HG02852 (cell line): ENCODE measurements at regions not wholly inside any gene's neighbourhood (a gene's known extent, or its start where the extent isn't known, plus 50 kb on each side); places are given as distances from the start of the nearest gene placed in this dataset.
A peak's percentile ranks its signal among the peaks of the same experiment; 100 is the strongest.

ENCODE experiments used
- ATAC-seq: cut with Tn5 transposase; IDR thresholded peaks from one replicate; pipeline ENCODE4 v1.9.1; 2021; ENCODE audit warnings: mild to moderate bottlenecking, moderate library complexity; ENCODE audit not compliant: unreplicated experiment

DNA sequence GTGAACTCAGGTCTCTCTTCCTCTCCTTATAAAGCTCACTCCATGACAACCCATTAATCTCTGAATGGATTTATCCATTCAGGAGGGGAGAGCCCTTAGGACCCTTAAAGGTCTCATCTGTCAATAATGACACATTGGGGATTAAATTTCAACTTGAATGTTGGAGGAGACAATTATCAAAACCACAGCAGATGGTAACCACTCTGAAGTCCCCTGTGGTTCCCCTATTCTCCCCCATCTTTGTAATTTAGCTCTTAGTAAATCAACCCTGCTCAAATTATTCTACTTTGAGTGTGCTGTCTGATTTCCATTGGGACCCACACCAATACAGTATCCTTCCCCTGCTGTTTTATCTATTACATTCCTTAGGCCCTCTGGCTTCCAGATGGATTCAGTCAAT, 72.0 kb upstream of the RAI14 start:
- no peak for ATAC-seq

GRCh38 chr5:34585601-34586104, 70.5 kb upstream of the RAI14 start:
- no peak for ATAC-seq

GRCh38 chr5:34586117-34586885, 69.8 kb upstream of the RAI14 start:
- no peak for ATAC-seq

DNA sequence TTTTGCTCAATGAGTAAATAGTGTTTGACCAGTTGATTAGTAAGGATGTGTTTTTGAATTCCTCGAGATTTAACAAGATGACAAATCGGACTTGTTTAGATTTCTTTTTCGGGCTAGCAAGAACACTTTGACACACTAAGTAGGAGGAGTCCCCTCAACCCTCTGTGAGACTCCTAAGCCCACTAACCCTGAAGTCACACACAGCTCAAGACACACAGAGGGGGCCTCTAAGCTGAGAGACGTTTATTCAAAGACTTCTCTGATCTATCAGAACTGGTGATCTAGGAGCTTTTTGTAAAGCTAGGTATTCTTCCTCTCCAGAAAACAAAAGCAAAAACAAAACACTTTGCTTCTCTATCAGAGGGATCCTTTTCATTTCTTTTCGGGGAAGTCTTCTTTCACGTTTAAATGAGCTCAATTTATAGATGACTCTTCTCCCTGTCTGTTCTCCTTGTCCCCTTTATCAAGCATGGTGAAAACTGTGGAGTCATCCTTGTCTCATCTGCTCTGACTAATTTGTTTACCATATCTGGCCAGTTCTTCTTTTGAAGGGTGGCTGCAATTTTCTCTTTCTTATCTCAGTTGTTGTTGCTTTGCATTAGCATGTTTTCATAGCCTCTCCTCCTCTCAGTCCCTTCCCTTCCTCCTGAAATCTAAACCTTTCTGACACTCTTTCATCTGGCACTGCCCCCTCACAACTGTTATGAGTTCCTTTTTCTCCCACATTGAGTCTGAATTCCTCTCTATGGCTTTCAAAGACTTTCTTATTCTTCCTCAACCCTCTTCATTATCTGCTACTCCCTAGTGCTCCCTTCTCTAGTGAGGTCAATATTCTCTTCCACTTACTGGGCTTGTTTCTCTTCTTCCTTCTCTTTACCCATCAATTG, 68.5 kb upstream of the RAI14 start:
- ATAC-seq, result peak; percentile 64

- ATAC-seq, result no peak
Observed at GRCh38 chr5:34589832-34590231, 66.3 kb upstream of the RAI14 start.

GRCh38 chr5:34591723-34592122, 64.4 kb upstream of the RAI14 start:
- no peak for ATAC-seq

- no peak for ATAC-seq
Observed at GRCh38 chr5:34597034-34598027, 58.8 kb upstream of the RAI14 start.

- no peak for ATAC-seq
Observed at GRCh38 chr5:34598177-34598794, 57.8 kb upstream of the RAI14 start.

DNA sequence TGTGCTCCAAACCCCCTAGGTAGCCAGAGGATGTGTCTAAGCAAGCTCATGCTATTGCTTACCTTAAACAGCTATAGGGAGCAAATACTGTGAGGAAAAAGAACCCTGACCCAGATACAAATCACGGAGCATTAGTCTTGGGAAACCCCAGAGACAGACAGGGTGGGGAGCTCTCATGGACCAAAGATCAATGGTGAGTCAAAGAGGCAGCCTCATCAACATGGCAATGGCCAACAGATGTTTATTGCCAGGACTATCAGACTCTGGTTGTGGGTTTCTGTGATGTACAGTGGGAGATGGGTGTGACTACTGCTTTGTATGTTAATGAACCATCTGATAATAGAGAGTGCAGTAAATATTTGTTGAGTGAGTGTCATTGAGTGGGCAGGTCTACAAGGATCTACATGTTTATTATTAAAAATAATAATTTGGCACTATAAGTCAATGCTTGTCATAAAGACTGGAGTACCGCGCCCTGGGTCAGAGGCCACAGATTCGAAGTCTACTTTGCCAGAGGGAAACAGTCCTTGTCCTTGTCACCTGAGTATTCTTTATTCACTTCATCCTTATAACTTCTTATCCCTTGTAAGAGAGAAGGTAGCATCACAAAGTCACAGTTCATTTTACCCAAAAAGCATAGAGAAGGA, 56.5 kb upstream of the RAI14 start:
- ATAC-seq, result no peak

DNA sequence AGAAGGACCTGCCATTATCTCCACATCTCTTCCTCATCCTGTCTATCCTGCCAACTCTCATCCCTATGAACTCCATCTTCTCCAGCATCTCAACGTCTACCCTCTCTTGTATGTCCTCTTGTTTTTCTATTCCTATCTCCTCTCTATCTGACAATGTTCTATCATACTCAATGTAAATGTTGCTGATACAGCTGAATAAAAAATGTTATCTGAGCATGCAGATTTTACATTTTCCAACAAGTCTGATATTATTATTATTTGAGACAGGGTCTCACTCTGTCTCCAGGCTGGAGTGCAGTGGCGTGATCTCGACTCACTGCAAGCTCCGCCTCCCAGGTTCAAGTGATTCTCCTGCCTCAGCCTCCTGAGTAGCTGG, 56.0 kb upstream of the RAI14 start:
- ATAC-seq, result no peak

GRCh38 chr5:34603378-34603777, 52.8 kb upstream of the RAI14 start:
- no peak for ATAC-seq

DNA sequence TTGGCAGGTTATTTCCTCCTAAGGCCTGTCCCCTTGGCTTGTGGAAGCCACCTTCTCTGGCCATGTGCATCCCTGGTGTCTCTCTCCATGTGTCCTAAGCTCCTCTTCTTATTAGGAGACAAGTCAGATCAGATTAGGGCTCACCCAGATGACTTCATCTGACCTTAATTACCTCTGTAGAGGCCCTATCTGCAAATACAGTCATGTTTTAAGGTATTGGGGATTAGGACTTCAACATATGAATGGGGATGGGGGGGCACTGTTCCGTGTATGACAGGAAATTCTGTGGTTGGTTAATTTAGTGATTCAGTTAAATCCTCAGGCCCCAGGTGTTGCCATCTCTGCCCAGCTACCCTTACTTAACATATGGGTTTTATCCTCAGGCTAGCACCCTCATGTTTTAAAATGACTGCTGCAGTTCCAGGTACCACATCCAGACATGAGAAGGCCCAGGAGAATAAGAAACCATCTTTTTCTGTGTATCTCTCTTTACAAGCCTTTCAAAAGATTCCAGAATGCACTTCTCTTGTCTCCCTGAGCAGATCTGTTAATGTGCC, 51.9 kb upstream of the RAI14 start:
- ATAC-seq, result no peak

GRCh38 chr5:34606101-34606500, 50.0 kb upstream of the RAI14 start:
- ATAC-seq, result no peak
